ENCODE measurements at regions not wholly inside any gene's neighbourhood (a gene's known extent, or its start where the extent isn't known, plus 50 kb on each side); places are given as distances from the start of the nearest gene placed in this dataset.

DNA sequence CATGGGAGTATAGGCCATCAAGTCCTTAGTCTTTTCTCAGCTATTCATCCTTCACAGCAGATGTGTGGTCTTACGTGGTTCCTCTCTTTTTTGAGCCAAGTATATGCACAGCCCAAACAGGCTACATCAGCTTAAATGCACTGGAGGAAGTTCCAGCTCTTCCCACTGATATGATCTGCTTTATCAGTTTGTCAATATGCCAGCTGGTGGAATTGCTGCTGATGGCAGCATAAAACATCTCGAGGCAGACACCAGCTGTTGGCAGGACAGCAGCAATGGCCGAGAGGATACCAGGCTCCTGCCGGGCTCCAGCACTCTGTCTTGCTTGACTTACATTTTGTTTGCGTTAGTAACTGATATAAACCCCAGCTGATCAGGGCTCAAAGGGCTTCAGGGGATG is 143.4 kb downstream of the TENT4A start:
- Histone ChIP-seq H3K27ac (no peak overlapping the region), H3K4me3 (ENCODE audit: low read depth in 1 of 2, low read length in 1 of 2) (no peak overlapping the region), H3K4me1 (ENCODE audit: control insufficient read depth in 1 of 2, insufficient read depth in 1 of 2, low read depth in 1 of 2, low read length in 1 of 2) (no peaks in the 10 kb centered on the region), H3K27me3 (no peaks in the 10 kb centered on the region), H3K36me3 (no peaks in the 10 kb centered on the region), H3K9me3 (no peaks in the 10 kb centered on the region)
- TF ChIP-seq, protein P1, sequence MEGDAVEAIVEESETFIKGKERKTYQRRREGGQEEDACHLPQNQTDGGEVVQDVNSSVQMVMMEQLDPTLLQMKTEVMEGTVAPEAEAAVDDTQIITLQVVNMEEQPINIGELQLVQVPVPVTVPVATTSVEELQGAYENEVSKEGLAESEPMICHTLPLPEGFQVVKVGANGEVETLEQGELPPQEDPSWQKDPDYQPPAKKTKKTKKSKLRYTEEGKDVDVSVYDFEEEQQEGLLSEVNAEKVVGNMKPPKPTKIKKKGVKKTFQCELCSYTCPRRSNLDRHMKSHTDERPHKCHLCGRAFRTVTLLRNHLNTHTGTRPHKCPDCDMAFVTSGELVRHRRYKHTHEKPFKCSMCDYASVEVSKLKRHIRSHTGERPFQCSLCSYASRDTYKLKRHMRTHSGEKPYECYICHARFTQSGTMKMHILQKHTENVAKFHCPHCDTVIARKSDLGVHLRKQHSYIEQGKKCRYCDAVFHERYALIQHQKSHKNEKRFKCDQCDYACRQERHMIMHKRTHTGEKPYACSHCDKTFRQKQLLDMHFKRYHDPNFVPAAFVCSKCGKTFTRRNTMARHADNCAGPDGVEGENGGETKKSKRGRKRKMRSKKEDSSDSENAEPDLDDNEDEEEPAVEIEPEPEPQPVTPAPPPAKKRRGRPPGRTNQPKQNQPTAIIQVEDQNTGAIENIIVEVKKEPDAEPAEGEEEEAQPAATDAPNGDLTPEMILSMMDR (IDR thresholded peaks at IDR 0.05): no peak

DNA sequence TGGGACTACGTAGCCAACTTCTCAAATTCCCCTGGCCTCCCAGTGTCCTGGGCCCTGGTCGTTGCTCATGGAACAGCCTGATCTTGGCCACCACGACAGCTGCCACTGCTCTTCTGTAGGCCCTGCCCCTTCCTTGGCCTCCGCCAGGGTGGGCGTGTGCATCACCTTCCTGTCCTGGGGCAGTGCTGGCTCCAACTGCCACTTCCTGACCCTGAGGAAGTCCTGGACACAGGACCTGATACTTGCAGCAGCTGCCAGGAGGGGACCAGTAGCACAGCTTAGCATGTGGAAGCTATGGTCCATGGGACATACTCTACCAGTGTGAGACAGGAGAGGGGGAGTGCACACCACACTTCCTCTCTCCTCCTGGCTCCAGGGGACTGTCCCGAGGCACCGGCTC is 145.2 kb downstream of the TENT4A start:
- H3K9me3 ChIP-seq: no peaks in the 10 kb centered on the region
- TF ChIP-seq, protein P1 (IDR thresholded peaks at IDR 0.05): no peak
- no peak overlapping the region for H3K4me3 ChIP-seq (ENCODE audit: low read depth in 1 of 2, low read length in 1 of 2)
- H3K27ac ChIP-seq: no peak overlapping the region
- H3K4me1 ChIP-seq (ENCODE audit: control insufficient read depth in 1 of 2, insufficient read depth in 1 of 2, low read depth in 1 of 2, low read length in 1 of 2): no peaks in the 10 kb centered on the region
- no peaks in the 10 kb centered on the region for H3K27me3 ChIP-seq
- no peaks in the 10 kb centered on the region for H3K36me3 ChIP-seq

DNA sequence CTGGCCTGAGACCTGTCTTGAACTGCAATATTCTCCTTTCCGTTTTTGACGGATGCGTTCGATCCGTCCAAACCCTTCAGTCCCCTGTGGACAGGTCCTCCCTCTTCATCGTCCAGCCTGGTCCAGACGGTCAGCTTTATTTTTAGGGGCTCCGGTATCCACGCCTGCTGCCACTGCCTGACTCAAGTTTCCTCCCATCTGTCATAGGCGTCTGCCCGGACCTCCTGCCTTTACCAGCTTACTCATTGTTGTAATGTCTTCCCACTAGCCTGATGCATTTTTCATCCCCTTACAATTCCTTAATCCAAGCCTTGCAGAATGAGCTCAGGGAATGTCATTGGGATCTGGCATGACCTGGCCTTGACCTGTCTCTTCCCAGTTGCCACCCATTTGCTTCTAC is 145.8 kb downstream of the TENT4A start:
- TF ChIP-seq, protein P1 (IDR thresholded peaks at IDR 0.05): no peak
- no peak overlapping the region for H3K27ac ChIP-seq

DNA sequence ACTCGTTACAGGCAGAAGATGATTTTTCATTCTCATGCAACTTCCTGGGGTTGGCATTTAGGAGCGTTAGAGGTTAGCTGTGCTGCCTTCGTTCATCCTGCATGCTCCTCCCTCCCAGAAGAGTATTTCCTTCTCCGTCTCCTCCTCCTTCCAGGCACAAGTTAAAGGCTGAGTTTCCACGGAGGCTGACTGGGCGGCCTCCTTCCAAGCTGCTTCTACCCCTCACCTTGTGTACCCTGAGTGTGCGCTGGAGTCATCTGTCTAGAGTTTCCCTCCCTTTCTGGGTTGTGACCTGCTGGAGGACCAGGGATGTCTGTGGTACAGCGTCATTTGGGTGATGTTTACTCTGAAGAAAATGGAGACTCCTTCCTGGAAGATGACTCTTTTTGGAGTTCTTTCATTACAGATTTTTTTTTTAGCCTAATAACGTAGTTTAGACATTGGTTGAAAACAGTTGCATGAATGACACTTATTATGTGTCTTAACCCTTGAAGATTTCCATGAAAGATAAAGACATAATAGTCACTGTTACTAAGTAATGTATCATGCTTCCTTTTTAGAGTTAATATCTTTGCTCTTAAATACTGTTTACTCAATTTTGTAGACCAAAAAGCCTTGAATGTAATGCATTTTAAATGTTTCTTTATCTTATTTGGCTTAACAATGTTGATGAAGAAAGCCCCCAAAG is 146.9 kb downstream of the TENT4A start:
- Histone ChIP-seq H3K27me3 (no peaks in the 10 kb centered on the region), H3K27ac (no peak overlapping the region), H3K9me3 (no peaks in the 10 kb centered on the region), H3K36me3 (no peaks in the 10 kb centered on the region), H3K4me3 (ENCODE audit: low read depth in 1 of 2, low read length in 1 of 2) (no peak overlapping the region), H3K4me1 (ENCODE audit: control insufficient read depth in 1 of 2, insufficient read depth in 1 of 2, low read depth in 1 of 2, low read length in 1 of 2) (no peaks in the 10 kb centered on the region)
- TF ChIP-seq, protein P1 (IDR thresholded peaks at IDR 0.05): no peak

More for the DNA sequence above, 145.8 kb downstream of the TENT4A start:
- Histone ChIP-seq H3K4me3 (ENCODE audit: low read depth in 1 of 2, low read length in 1 of 2) (no peak overlapping the region), H3K36me3 (no peaks in the 10 kb centered on the region), H3K9me3 (no peaks in the 10 kb centered on the region), H3K27me3 (no peaks in the 10 kb centered on the region), H3K4me1 (ENCODE audit: control insufficient read depth in 1 of 2, insufficient read depth in 1 of 2, low read depth in 1 of 2, low read length in 1 of 2) (no peaks in the 10 kb centered on the region)

DNA sequence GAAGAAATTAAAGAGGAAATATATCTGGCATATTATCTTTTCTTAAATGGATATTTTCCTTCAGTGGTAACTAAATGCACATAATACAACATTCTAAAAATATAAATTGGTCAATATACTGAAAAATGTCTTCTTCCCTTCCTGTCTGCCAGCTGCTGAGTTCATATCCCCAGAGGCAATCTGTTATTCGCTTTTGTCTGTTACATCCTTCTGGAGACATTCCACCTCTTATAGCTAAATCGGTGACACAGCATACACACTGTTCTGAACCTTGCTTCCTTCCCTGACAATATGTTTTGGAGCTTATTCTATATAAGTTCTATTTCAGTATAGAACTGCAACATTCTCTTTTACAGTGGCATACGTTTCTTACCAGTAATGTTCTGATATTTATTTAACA is 147.8 kb downstream of the TENT4A start:
- H3K4me1 ChIP-seq (ENCODE audit: control insufficient read depth in 1 of 2, insufficient read depth in 1 of 2, low read depth in 1 of 2, low read length in 1 of 2): no peaks in the 10 kb centered on the region
- H3K9me3 ChIP-seq: no peaks in the 10 kb centered on the region
- H3K27ac ChIP-seq: no peak overlapping the region
- no peaks in the 10 kb centered on the region for H3K27me3 ChIP-seq
- TF ChIP-seq, protein P1 (IDR thresholded peaks at IDR 0.05): no peak
- H3K36me3 ChIP-seq: no peaks in the 10 kb centered on the region
- no peak overlapping the region for H3K4me3 ChIP-seq (ENCODE audit: low read depth in 1 of 2, low read length in 1 of 2)

Data from neutrophil (primary cell).